ENCODE measurements at regions not wholly inside any gene's neighbourhood (a gene's known extent, or its start where the extent isn't known, plus 50 kb on each side); places are given as distances from the start of the nearest gene placed in this dataset.

GRCh38 chrX:25084446-25084845, 68.7 kb upstream of the ARX start (continued):
- TF ChIP-seq, protein P1, sequence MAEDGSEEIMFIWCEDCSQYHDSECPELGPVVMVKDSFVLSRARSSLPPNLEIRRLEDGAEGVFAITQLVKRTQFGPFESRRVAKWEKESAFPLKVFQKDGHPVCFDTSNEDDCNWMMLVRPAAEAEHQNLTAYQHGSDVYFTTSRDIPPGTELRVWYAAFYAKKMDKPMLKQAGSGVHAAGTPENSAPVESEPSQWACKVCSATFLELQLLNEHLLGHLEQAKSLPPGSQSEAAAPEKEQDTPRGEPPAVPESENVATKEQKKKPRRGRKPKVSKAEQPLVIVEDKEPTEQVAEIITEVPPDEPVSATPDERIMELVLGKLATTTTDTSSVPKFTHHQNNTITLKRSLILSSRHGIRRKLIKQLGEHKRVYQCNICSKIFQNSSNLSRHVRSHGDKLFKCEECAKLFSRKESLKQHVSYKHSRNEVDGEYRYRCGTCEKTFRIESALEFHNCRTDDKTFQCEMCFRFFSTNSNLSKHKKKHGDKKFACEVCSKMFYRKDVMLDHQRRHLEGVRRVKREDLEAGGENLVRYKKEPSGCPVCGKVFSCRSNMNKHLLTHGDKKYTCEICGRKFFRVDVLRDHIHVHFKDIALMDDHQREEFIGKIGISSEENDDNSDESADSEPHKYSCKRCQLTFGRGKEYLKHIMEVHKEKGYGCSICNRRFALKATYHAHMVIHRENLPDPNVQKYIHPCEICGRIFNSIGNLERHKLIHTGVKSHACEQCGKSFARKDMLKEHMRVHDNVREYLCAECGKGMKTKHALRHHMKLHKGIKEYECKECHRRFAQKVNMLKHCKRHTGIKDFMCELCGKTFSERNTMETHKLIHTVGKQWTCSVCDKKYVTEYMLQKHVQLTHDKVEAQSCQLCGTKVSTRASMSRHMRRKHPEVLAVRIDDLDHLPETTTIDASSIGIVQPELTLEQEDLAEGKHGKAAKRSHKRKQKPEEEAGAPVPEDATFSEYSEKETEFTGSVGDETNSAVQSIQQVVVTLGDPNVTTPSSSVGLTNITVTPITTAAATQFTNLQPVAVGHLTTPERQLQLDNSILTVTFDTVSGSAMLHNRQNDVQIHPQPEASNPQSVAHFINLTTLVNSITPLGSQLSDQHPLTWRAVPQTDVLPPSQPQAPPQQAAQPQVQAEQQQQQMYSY (CRISPR knock-in tag; IDR thresholded peaks at IDR 0.05), result no peak
- TF ChIP-seq IRF5 (IDR thresholded peaks at IDR 0.05; ENCODE audit: borderline replicate concordance), result no peak

GRCh38 chrX:25083661-25084060, 67.9 kb upstream of the ARX start:
- Histone ChIP-seq H3K79me2 (ENCODE audit: control insufficient read depth, insufficient read depth, low read length) (no peaks in the 10 kb centered on the region), H3K4me3 (no peak overlapping the region), H3K4me1 (ENCODE audit: control insufficient read depth, insufficient read depth, low read length) (no peaks in the 10 kb centered on the region), H3K9ac (ENCODE audit: control insufficient read depth, insufficient read depth, low read length) (no peak overlapping the region), H2AFZ (ENCODE audit: control insufficient read depth, low read depth, low read length) (no peak overlapping the region), H3K4me2 (ENCODE audit: control insufficient read depth, insufficient read depth) (no peak overlapping the region), H3K9me3 (replicated peaks; ENCODE audit: control insufficient read depth, insufficient read depth, low read length) (no peaks in the 10 kb centered on the region), H3K36me3 (ENCODE audit: control insufficient read depth in 2 of 2, insufficient read depth in 2 of 2, low read length in 1 of 2) (no peaks in the 10 kb centered on the region), H4K20me1 (ENCODE audit: control insufficient read depth, insufficient read depth) (no peaks in the 10 kb centered on the region), H3K27ac (ENCODE audit: control insufficient read depth, insufficient read depth) (no peak overlapping the region), H3K27me3 (replicated peaks in 1 of 2; ENCODE audit: control insufficient read depth in 2 of 2, insufficient read depth in 2 of 2, low read length in 1 of 2) (no peaks in the 10 kb centered on the region; a peak in 1 of 4 replicates)
- ChIA-PET SMC1A (ENCODE audit: uncharacterized antibody, unreplicated experiment) (no interaction called here), CTCF (interaction anchor here (1.1 kb wide), 1 partner anchor 60 kb away, joined by 5 read pairs; no protein-coding TSS in a partner anchor), POLR2A (no interaction called here), RAD21 (ENCODE audit: unreplicated experiment) (no interaction called here)
- DNase-seq (ENCODE audit: low read depth, low spot score), result no peak
- in situ Hi-C loops (cut with MboI), result no loop called here
- FAIRE-seq, result no peak
- 33% methylated on average over 3 of the region's 3 CpGs for WGBS (ENCODE audit: insufficient coverage, insufficient replicate concordance, low lambda C conversion rate, missing lambda C conversion rate)
- no TSS peak for BruUV-seq (replicated peaks)
- TF ChIP-seq PAX8 (IDR thresholded peaks at IDR 0.05), result no peak
- no peak for TF ChIP-seq HDAC6 (IDR thresholded peaks at IDR 0.05; ENCODE audit: unreplicated experiment)
- TF ChIP-seq ZNF384 (IDR thresholded peaks at IDR 0.05; ENCODE audit: borderline replicate concordance, low read depth, low read length), result no peak
- TF ChIP-seq, protein P2, sequence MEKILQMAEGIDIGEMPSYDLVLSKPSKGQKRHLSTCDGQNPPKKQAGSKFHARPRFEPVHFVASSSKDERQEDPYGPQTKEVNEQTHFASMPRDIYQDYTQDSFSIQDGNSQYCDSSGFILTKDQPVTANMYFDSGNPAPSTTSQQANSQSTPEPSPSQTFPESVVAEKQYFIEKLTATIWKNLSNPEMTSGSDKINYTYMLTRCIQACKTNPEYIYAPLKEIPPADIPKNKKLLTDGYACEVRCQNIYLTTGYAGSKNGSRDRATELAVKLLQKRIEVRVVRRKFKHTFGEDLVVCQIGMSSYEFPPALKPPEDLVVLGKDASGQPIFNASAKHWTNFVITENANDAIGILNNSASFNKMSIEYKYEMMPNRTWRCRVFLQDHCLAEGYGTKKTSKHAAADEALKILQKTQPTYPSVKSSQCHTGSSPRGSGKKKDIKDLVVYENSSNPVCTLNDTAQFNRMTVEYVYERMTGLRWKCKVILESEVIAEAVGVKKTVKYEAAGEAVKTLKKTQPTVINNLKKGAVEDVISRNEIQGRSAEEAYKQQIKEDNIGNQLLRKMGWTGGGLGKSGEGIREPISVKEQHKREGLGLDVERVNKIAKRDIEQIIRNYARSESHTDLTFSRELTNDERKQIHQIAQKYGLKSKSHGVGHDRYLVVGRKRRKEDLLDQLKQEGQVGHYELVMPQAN (conservative IDR thresholded peaks at IDR 0.05), result no peak
- no peak for TF ChIP-seq EGR1 (IDR thresholded peaks at IDR 0.05; ENCODE audit: borderline replicate concordance in 1 of 2, low read depth in 2 of 2, low read length in 2 of 2)
- TF ChIP-seq E2F8 (IDR thresholded peaks at IDR 0.05; ENCODE audit: low read depth, partially characterized antibody), result no peak
- no peak for TF ChIP-seq TCF3 (IDR thresholded peaks at IDR 0.05; ENCODE audit: borderline replicate concordance, insufficient read depth, low read depth, low read length)
- intact Hi-C loops (cut with micrococcal nuclease; ENCODE audit: unreplicated experiment), result no loop called here
- no peak for ATAC-seq
